ENCODE measurements at regions not wholly inside any gene's neighbourhood (a gene's known extent, or its start where the extent isn't known, plus 50 kb on each side); places are given as distances from the start of the nearest gene placed in this dataset.

DNA sequence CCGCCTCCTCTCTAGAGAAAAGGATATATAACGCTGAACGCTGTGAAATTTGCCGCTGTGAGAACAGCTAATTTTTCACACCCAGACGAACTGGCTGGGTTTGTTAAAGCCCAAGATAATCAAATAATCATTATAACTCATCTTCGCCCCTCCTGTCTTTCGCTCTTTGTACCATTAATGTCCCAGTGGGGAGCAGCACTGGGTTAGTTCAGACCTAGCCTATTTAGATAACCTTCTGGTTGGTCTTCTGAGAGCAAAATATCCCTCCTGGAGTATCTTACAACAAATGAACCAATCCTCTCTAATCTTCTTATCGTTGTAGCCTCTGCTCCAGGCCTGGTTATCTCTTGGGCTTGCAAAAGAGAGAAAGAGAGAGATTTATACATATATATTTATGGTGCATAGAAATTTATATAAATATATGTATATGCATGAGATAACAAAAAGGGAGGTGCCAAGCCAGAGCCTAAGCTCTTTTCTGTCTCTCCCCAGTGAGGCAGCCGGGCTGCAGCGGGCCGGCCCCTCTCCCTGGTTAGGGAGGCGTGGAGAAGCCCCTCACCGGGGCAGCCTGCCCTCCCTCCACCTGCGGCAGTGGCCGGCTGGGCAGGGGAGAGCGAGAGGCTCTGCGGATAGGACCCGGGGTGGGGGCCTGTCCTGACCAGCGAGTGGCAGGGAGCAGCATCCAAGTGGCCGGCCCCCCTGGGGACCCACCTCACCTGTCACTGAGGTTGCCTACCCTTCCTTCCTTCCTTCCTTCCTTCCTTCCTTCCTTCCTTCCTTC, 202.0 kb upstream of the LHX5 start:
- Histone ChIP-seq H2BK5ac (ENCODE audit: low read length) (no peak overlapping the region), H4K8ac (ENCODE audit: low read depth, low read length) (no peak overlapping the region), H2BK120ac (ENCODE audit: low read depth, low read length) (no peak overlapping the region), H2BK12ac (ENCODE audit: low read length) (no peak overlapping the region), H3K27ac (replicated peaks; ENCODE audit: low read length) (no peak overlapping the region), H3K4ac (ENCODE audit: low read length) (no peak overlapping the region), H3K36me3 (replicated peaks in 1 of 2; ENCODE audit: control insufficient read depth in 2 of 2, insufficient read depth in 2 of 2, low read length in 2 of 2) (no peaks in the 10 kb centered on the region), H2AK5ac (ENCODE audit: low read depth, low read length) (no peak overlapping the region), H3K18ac (ENCODE audit: low read length) (peak overlapping the region; percentile 9), H3K9me3 (replicated peaks in 1 of 2; ENCODE audit: control insufficient read depth in 2 of 2, insufficient read depth in 1 of 2, low read depth in 1 of 2, low read length in 2 of 2) (peaks cover 0 to 5% of the 10 kb centered on the region in 2 donors), H3K4me1 (ENCODE audit: control insufficient read depth in 2 of 2, insufficient read depth in 1 of 2, low read depth in 1 of 2, low read length in 2 of 2) (peaks cover 5 to 12% of the 10 kb centered on the region in 2 donors), H3K27me3 (ENCODE audit: control insufficient read depth in 3 of 3, insufficient read depth in 3 of 3, low read depth in 1 of 3, low read length in 3 of 3) (peaks cover 0 to 60% (median 0%) of the 10 kb centered on the region in 3 experiments), H3K4me2 (ENCODE audit: insufficient read depth, low read length, poor library complexity, severe bottlenecking) (no peak overlapping the region), H4K91ac (ENCODE audit: low read depth, low read length, poor library complexity) (no peak overlapping the region), H3K9ac (ENCODE audit: low read depth, low read length, poor library complexity) (no peak overlapping the region), H3K14ac (ENCODE audit: low read length) (no peak overlapping the region), H3K23ac (ENCODE audit: low read depth, low read length, poor library complexity) (no peak overlapping the region), H3K79me1 (ENCODE audit: low read depth, low read length) (no peaks in the 10 kb centered on the region), H3K4me3 (ENCODE audit: low read length in 2 of 2) (no peak overlapping the region), H2AFZ (ENCODE audit: low read length) (no peak overlapping the region), H2BK15ac (ENCODE audit: low read length) (no peak overlapping the region)
- no peak for DNase-seq (ENCODE audit: low spot score)
- WGBS, 2 donors (ENCODE audit: extremely low coverage in 2 of 2, insufficient read length in 2 of 2, insufficient replicate concordance in 1 of 2) = no CpG with 5 or more reads among the region's 20 CpGs

DNA sequence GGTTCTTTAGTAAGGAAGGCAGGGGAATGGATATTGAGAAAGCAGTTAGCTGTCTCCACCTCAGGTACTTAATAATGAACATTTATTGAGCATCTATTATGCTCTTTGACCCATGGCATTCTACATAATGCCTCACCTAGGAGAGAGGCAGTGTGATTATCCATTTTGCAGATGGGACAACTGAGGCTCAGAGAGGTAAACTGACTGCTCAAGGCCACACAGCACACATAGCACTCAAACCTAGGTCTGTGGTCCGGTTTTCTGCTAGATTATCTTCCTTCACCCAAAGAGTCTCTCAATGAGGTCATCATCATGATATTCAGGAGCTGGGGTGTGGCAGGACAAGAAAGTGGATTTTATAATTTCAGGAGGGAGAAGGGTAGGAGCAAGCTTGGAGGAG, 199.1 kb upstream of the LHX5 start:
- Histone ChIP-seq H2BK12ac (ENCODE audit: low read length) (no peak overlapping the region), H2BK5ac (ENCODE audit: low read length) (no peak overlapping the region), H3K9ac (ENCODE audit: low read depth, low read length, poor library complexity) (no peak overlapping the region), H3K23ac (ENCODE audit: low read depth, low read length, poor library complexity) (no peak overlapping the region), H3K4ac (ENCODE audit: low read length) (no peak overlapping the region), H2BK120ac (ENCODE audit: low read depth, low read length) (no peak overlapping the region), H3K36me3 (replicated peaks in 1 of 2; ENCODE audit: control insufficient read depth in 2 of 2, insufficient read depth in 2 of 2, low read length in 2 of 2) (no peaks in the 10 kb centered on the region), H3K14ac (ENCODE audit: low read length) (no peak overlapping the region), H2BK15ac (ENCODE audit: low read length) (no peak overlapping the region), H3K4me1 (ENCODE audit: control insufficient read depth in 2 of 2, insufficient read depth in 1 of 2, low read depth in 1 of 2, low read length in 2 of 2) (peaks cover 5 to 22% of the 10 kb centered on the region in 2 donors), H4K91ac (ENCODE audit: low read depth, low read length, poor library complexity) (no peak overlapping the region), H2AFZ (ENCODE audit: low read length) (no peak overlapping the region), H3K27me3 (ENCODE audit: control insufficient read depth in 3 of 3, insufficient read depth in 3 of 3, low read depth in 1 of 3, low read length in 3 of 3) (peaks cover 0 to 70% (median 0%) of the 10 kb centered on the region in 3 experiments), H2AK5ac (ENCODE audit: low read depth, low read length) (no peak overlapping the region), H3K4me2 (ENCODE audit: insufficient read depth, low read length, poor library complexity, severe bottlenecking) (no peak overlapping the region), H3K27ac (replicated peaks; ENCODE audit: low read length) (no peak overlapping the region), H4K8ac (ENCODE audit: low read depth, low read length) (no peak overlapping the region), H3K9me3 (replicated peaks in 1 of 2; ENCODE audit: control insufficient read depth in 2 of 2, insufficient read depth in 1 of 2, low read depth in 1 of 2, low read length in 2 of 2) (no peaks in the 10 kb centered on the region), H3K79me1 (ENCODE audit: low read depth, low read length) (no peaks in the 10 kb centered on the region), H3K18ac (ENCODE audit: low read length) (no peak overlapping the region), H3K4me3 (ENCODE audit: low read length in 2 of 2) (no peak overlapping the region)
- WGBS, 2 donors (ENCODE audit: extremely low coverage in 2 of 2, insufficient read length in 2 of 2, insufficient replicate concordance in 1 of 2) = no CpG with 5 or more reads among the region's 1 CpG
- DNase-seq (ENCODE audit: low spot score) = no peak

DNA sequence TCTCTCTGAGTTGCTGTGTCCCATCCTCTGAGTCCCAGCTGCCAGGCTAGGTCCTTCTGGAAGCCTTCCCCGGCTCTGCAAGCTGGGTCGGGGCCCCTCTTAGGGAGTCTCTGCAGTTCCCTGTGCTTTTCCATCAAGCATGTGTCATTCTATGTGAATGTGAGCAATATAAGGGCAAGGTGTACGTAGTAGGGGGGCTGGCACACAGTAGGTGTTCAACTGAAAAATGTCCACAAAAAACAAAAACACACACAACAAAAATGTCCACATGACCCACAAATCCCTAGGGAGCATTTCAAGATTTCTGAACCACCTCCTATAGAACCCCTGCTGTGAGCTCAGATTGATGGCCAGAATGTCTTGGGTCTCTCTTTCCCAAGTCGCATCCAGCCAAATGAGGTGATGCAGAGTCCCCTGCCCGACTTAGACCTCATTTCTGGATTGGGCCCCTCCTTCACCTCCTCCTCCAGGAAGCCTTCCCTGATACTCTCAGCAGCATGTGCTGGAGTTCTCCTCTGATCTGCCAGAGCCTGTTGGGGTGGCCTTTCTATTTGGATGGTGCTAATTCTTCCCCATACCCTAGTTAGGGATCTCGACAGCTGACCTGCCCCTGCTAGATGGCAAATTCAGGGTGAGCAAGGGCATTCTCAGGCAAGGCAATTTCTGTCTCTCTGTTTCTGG, 196.1 kb upstream of the LHX5 start:
- Histone ChIP-seq H2BK12ac (ENCODE audit: low read length) (peak overlapping the region; percentile 75), H3K79me1 (ENCODE audit: low read depth, low read length) (no peaks in the 10 kb centered on the region)
- no CpG with 5 or more reads among the region's 6 CpGs for WGBS, 2 donors (ENCODE audit: extremely low coverage in 2 of 2, insufficient read length in 2 of 2, insufficient replicate concordance in 1 of 2)

DNA sequence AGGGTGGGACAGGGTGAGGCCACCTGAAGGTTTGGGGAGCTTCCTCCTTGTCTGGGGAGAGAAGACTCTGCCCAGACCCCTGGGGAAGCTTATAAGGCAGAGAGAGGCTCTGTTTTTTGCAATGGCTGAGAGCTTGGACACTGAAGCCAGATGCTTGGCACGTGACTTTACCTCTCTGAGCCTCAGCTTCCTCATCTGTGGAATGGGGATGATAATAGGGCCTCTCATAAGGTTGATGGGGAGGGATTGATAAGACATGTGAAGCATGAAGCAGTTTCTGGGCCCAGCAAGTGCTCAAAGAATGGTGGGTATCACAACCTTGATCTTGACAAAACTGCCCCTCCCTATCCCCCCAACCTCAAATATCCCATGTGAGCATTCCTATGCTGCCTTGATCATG, 195.4 kb upstream of the LHX5 start:
- Histone ChIP-seq H4K8ac (ENCODE audit: low read depth, low read length) (no peak overlapping the region), H2BK15ac (ENCODE audit: low read length) (peak overlapping the region; percentile 34), H2BK12ac (ENCODE audit: low read length) (peak overlapping the region; percentile 75), H3K27ac (replicated peaks; ENCODE audit: low read length) (no peak overlapping the region), H3K9me3 (replicated peaks in 1 of 2; ENCODE audit: control insufficient read depth in 2 of 2, insufficient read depth in 1 of 2, low read depth in 1 of 2, low read length in 2 of 2) (no peaks in the 10 kb centered on the region), H3K23ac (ENCODE audit: low read depth, low read length, poor library complexity) (no peak overlapping the region), H3K14ac (ENCODE audit: low read length) (no peak overlapping the region), H3K18ac (ENCODE audit: low read length) (peak overlapping the region; percentile 34), H3K4me3 (ENCODE audit: low read length in 2 of 2) (no peak overlapping the region), H3K4me1 (ENCODE audit: control insufficient read depth in 2 of 2, insufficient read depth in 1 of 2, low read depth in 1 of 2, low read length in 2 of 2) (peaks cover 6 to 36% of the 10 kb centered on the region in 2 donors), H3K27me3 (ENCODE audit: control insufficient read depth in 3 of 3, insufficient read depth in 3 of 3, low read depth in 1 of 3, low read length in 3 of 3) (peaks cover 0 to 47% (median 0%) of the 10 kb centered on the region in 3 experiments), H3K36me3 (replicated peaks in 1 of 2; ENCODE audit: control insufficient read depth in 2 of 2, insufficient read depth in 2 of 2, low read length in 2 of 2) (no peaks in the 10 kb centered on the region), H3K9ac (ENCODE audit: low read depth, low read length, poor library complexity) (no peak overlapping the region), H3K79me1 (ENCODE audit: low read depth, low read length) (no peaks in the 10 kb centered on the region), H2BK120ac (ENCODE audit: low read depth, low read length) (no peak overlapping the region), H4K91ac (ENCODE audit: low read depth, low read length, poor library complexity) (no peak overlapping the region), H2BK5ac (ENCODE audit: low read length) (no peak overlapping the region), H2AFZ (ENCODE audit: low read length) (no peak overlapping the region), H3K4ac (ENCODE audit: low read length) (no peak overlapping the region), H2AK5ac (ENCODE audit: low read depth, low read length) (peak overlapping the region; percentile 43), H3K4me2 (ENCODE audit: insufficient read depth, low read length, poor library complexity, severe bottlenecking) (no peak overlapping the region)
- WGBS, 2 donors (ENCODE audit: extremely low coverage in 2 of 2, insufficient read length in 2 of 2, insufficient replicate concordance in 1 of 2) = no CpG with 5 or more reads among the region's 1 CpG
- DNase-seq (ENCODE audit: low spot score) = no peak

More for the DNA sequence above, 196.1 kb upstream of the LHX5 start:
- Histone ChIP-seq H3K4me3 (ENCODE audit: low read length in 2 of 2) (no peak overlapping the region), H3K4me2 (ENCODE audit: insufficient read depth, low read length, poor library complexity, severe bottlenecking) (no peak overlapping the region), H2BK120ac (ENCODE audit: low read depth, low read length) (no peak overlapping the region), H4K91ac (ENCODE audit: low read depth, low read length, poor library complexity) (no peak overlapping the region), H2BK15ac (ENCODE audit: low read length) (no peak overlapping the region), H3K4me1 (ENCODE audit: control insufficient read depth in 2 of 2, insufficient read depth in 1 of 2, low read depth in 1 of 2, low read length in 2 of 2) (peaks cover 6 to 36% of the 10 kb centered on the region in 2 donors), H2AK5ac (ENCODE audit: low read depth, low read length) (peak overlapping the region; percentile 43), H3K23ac (ENCODE audit: low read depth, low read length, poor library complexity) (no peak overlapping the region), H3K27me3 (ENCODE audit: control insufficient read depth in 3 of 3, insufficient read depth in 3 of 3, low read depth in 1 of 3, low read length in 3 of 3) (peaks cover 0 to 50% (median 0%) of the 10 kb centered on the region in 3 experiments), H3K9ac (ENCODE audit: low read depth, low read length, poor library complexity) (no peak overlapping the region), H3K18ac (ENCODE audit: low read length) (peak overlapping the region; percentile 6), H3K36me3 (replicated peaks in 1 of 2; ENCODE audit: control insufficient read depth in 2 of 2, insufficient read depth in 2 of 2, low read length in 2 of 2) (no peaks in the 10 kb centered on the region), H2BK5ac (ENCODE audit: low read length) (no peak overlapping the region), H3K27ac (replicated peaks; ENCODE audit: low read length) (no peak overlapping the region), H4K8ac (ENCODE audit: low read depth, low read length) (no peak overlapping the region), H3K4ac (ENCODE audit: low read length) (no peak overlapping the region), H2AFZ (ENCODE audit: low read length) (no peak overlapping the region), H3K9me3 (replicated peaks in 1 of 2; ENCODE audit: control insufficient read depth in 2 of 2, insufficient read depth in 1 of 2, low read depth in 1 of 2, low read length in 2 of 2) (no peaks in the 10 kb centered on the region), H3K14ac (ENCODE audit: low read length) (no peak overlapping the region)
- no peak for DNase-seq (ENCODE audit: low spot score)
